Muscle layer of duodenum (tissue), 2 donors: ENCODE measurements at regions not wholly inside any gene's neighbourhood (a gene's known extent, or its start where the extent isn't known, plus 50 kb on each side); places are given as distances from the start of the nearest gene placed in this dataset.
"Not testable (repeated sequence)": the region's sequence is repeated elsewhere in the genome, so short reads cannot be mapped to it uniquely, and the experiment has no call there.

Experiments
- H3K27ac ChIP-seq: one replicate; pipeline ENCODE4 v1.7.0; 2013; ENCODE audit warnings: mild to moderate bottlenecking, low read length
- H3K27me3 ChIP-seq: one replicate; pipeline ENCODE4 v1.7.0; 2013; ENCODE audit warnings: low read depth, mild to moderate bottlenecking, control low read depth, low read length
- H3K36me3 ChIP-seq, 2 donors: one replicate each; pipeline ENCODE4 v1.7.0; 2013; ENCODE audit warnings: low read length in 2 of 2, control low read depth in 1 of 2, mild to moderate bottlenecking in 1 of 2; ENCODE audit not compliant: insufficient read depth in 2 of 2, control insufficient read depth in 1 of 2
- H3K4me1 ChIP-seq, 2 donors: one replicate each; pipeline ENCODE4 v1.7.0; 2013; ENCODE audit warnings: low read length in 2 of 2, mild to moderate bottlenecking in 2 of 2, control low read depth in 1 of 2, moderate library complexity in 1 of 2; ENCODE audit not compliant: insufficient read depth in 2 of 2, control insufficient read depth in 1 of 2
- H3K4me3 ChIP-seq, 2 donors: one replicate each; pipeline ENCODE4 v1.7.0; 2013; ENCODE audit warnings: low read length in 2 of 2, low read depth in 1 of 2, mild to moderate bottlenecking in 1 of 2
- H3K9me3 ChIP-seq, 2 donors: one replicate each; pipeline ENCODE4 v1.7.0; 2013; ENCODE audit warnings: low read length in 2 of 2, control low read depth in 1 of 2, mild to moderate bottlenecking in 1 of 2; ENCODE audit not compliant: control insufficient read depth in 1 of 2
- donor health status: healthy.

GRCh38 chr9:78989031-78989658 is 582.6 kb upstream of the TLE4 start:
- no peaks in the 10 kb centered on the region for H3K9me3 ChIP-seq
- no peaks in the 10 kb centered on the region for H3K36me3 ChIP-seq
- H3K4me3 ChIP-seq, result no peak overlapping the region
- no peaks in the 10 kb centered on the region for H3K4me1 ChIP-seq
- H3K27me3 ChIP-seq, result no peaks in the 10 kb centered on the region
- no peak overlapping the region for H3K27ac ChIP-seq

- Histone ChIP-seq H3K27me3 (no peaks in the 10 kb centered on the region), H3K9me3 (no peaks in the 10 kb centered on the region), H3K4me3 (no peak overlapping the region), H3K4me1 (no peaks in the 10 kb centered on the region), H3K36me3 (no peaks in the 10 kb centered on the region), H3K27ac (no peak overlapping the region)
Measured at GRCh38 chr9:78994471-78994870, 577.3 kb upstream of the TLE4 start.

- H3K4me1 ChIP-seq, H3K27ac ChIP-seq, H3K4me3 ChIP-seq: not testable (repeated sequence)
Measured at GRCh38 chr9:78994974-78995373, 576.8 kb upstream of the TLE4 start.

GRCh38 chr9:78997296-78997695 is 574.5 kb upstream of the TLE4 start:
- Histone ChIP-seq H3K9me3 (no peaks in the 10 kb centered on the region), H3K4me1 (no peaks in the 10 kb centered on the region), H3K4me3 (no peak overlapping the region), H3K36me3 (no peaks in the 10 kb centered on the region), H3K27ac (no peak overlapping the region), H3K27me3 (no peaks in the 10 kb centered on the region)

More at GRCh38 chr9:78994974-78995373, 576.8 kb upstream of the TLE4 start:
- not testable (repeated sequence) for H3K27me3 ChIP-seq, H3K36me3 ChIP-seq, H3K9me3 ChIP-seq

- H3K27me3 ChIP-seq, result no peaks in the 10 kb centered on the region
- no peaks in the 10 kb centered on the region for H3K36me3 ChIP-seq
- no peaks in the 10 kb centered on the region for H3K9me3 ChIP-seq
- H3K27ac ChIP-seq, result no peak overlapping the region
- no peak overlapping the region for H3K4me3 ChIP-seq
- H3K4me1 ChIP-seq, result no peaks in the 10 kb centered on the region
Measured at GRCh38 chr9:79000230-79001002, 571.3 kb upstream of the TLE4 start.

GRCh38 chr9:79001012-79001411 is 570.8 kb upstream of the TLE4 start:
- Histone ChIP-seq H3K4me1 (no peaks in the 10 kb centered on the region), H3K4me3 (no peak overlapping the region), H3K27ac (no peak overlapping the region), H3K9me3 (no peaks in the 10 kb centered on the region), H3K36me3 (no peaks in the 10 kb centered on the region), H3K27me3 (no peaks in the 10 kb centered on the region)

GRCh38 chr9:79003514-79003913 is 568.3 kb upstream of the TLE4 start:
- Histone ChIP-seq H3K27ac (no peak overlapping the region), H3K4me3 (no peak overlapping the region), H3K9me3 (no peaks in the 10 kb centered on the region), H3K27me3 (no peaks in the 10 kb centered on the region), H3K36me3 (no peaks in the 10 kb centered on the region), H3K4me1 (no peaks in the 10 kb centered on the region)

GRCh38 chr9:79004032-79004431 is 567.7 kb upstream of the TLE4 start:
- Histone ChIP-seq H3K36me3 (no peaks in the 10 kb centered on the region), H3K27me3 (no peaks in the 10 kb centered on the region), H3K27ac (no peak overlapping the region), H3K9me3 (no peaks in the 10 kb centered on the region), H3K4me1 (no peaks in the 10 kb centered on the region), H3K4me3 (no peak overlapping the region)

GRCh38 chr9:79006546-79006945 is 565.2 kb upstream of the TLE4 start:
- no peaks in the 10 kb centered on the region for H3K27me3 ChIP-seq
- no peak overlapping the region for H3K27ac ChIP-seq
- H3K9me3 ChIP-seq, result no peaks in the 10 kb centered on the region
- no peak overlapping the region for H3K4me3 ChIP-seq
- no peaks in the 10 kb centered on the region for H3K36me3 ChIP-seq
- H3K4me1 ChIP-seq, result no peaks in the 10 kb centered on the region

GRCh38 chr9:79007701-79008483 is 563.9 kb upstream of the TLE4 start:
- Histone ChIP-seq H3K9me3 (no peaks in the 10 kb centered on the region), H3K27ac (no peak overlapping the region), H3K4me3 (no peak overlapping the region), H3K27me3 (no peaks in the 10 kb centered on the region), H3K36me3 (no peaks in the 10 kb centered on the region), H3K4me1 (no peaks in the 10 kb centered on the region)

GRCh38 chr9:79008916-79009315 is 562.8 kb upstream of the TLE4 start:
- H3K36me3 ChIP-seq, result no peaks in the 10 kb centered on the region
- H3K4me1 ChIP-seq, result no peaks in the 10 kb centered on the region
- H3K27ac ChIP-seq, result no peak overlapping the region
- no peak overlapping the region for H3K4me3 ChIP-seq
- no peaks in the 10 kb centered on the region for H3K9me3 ChIP-seq
- H3K27me3 ChIP-seq, result no peaks in the 10 kb centered on the region
